HuH-7 (cell line): ENCODE measurements at regions not wholly inside any gene's neighbourhood (a gene's known extent, or its start where the extent isn't known, plus 50 kb on each side); places are given as distances from the start of the nearest gene placed in this dataset.
"Not testable (repeated sequence)": the region's sequence is repeated elsewhere in the genome, so short reads cannot be mapped to it uniquely, and the experiment has no call there.

Experiments used
- DNase-seq: peaks from one replicate; pipeline ENCODE4 v3.0.0; 2011; ENCODE audit warnings: low spot score

DNA sequence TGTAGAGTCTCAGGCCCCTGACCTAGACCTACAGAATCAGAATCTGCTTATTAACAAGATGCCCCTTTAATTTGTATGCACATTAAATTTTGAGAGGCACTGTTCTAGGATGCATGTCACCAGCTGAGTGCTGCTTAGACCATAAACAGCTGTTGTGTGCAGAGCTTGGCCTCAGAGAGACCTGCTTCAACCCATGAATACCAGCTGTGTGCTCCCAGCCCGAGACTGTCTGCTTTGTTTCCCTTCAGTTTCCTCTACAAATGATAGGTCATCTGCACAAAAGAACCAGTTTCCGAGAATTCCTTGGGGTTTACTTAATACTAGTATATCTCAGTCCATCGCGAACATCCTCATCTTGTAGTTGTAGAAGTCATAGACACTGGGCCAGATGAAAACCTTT is 158.5 kb upstream of the PFN2 start:
- DNase-seq: no peak

DNA sequence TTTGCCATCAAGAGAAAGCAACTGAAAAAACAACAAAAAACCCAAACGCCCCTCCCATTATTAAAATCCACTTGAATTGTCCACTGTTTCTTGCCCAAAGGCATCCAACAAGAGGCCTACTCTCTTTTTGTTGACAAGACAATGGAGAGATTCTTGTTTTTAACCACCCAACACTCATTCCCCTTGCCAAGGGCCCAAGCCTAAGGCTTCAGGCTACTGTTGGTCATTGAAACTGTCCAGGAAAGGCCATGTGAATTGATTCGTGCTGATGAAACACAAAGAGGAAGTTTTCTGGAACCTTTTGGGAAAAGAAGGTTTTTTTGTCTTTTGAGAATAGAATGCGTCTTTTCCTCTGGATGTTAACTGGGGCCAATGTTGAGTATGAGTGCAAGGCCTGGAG is 157.4 kb upstream of the PFN2 start:
- DNase-seq: no peak

DNA sequence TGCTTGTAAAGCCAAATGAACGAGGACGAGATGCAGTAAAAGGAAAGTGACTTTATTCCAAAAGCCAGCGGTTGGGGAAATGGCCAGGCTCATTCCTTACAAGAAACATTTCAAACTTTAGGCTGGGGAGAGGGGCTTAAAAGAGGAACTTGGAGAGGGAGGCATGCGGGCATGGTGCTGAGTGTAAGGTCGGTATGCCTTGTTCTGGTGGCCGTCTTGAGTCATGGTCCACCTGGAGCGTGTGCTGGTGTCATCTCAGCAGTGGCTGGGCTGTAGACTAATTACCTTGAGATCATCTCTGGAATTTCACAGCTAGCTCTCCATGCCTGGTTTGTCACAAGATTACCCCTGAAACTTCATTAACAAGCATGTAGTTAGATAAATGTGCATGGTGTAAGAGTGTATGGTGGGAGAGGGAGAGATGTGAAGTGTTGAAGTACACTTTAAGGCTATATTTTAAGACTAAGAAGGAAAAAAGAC is 156.4 kb upstream of the PFN2 start:
- DNase-seq: no peak

DNA sequence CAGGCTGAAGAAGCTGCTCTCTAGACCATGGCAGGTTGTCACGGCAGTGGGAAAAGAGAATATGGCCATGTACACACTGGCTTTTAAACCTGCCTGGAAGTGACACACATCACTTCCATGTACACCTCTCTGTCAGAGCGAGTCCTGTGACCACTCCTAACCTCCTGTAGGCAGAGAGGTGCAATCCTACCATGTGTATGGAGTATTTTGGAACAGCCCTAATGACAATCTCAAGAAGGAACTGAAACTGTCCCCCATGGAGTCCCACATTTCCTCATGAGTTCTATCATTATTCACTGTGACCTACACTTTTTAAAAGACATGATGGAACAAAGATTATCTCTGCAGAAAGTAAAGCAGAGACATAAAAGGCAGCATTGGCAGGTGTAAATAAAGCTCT is 153.4 kb upstream of the PFN2 start:
- DNase-seq: no peak

DNA sequence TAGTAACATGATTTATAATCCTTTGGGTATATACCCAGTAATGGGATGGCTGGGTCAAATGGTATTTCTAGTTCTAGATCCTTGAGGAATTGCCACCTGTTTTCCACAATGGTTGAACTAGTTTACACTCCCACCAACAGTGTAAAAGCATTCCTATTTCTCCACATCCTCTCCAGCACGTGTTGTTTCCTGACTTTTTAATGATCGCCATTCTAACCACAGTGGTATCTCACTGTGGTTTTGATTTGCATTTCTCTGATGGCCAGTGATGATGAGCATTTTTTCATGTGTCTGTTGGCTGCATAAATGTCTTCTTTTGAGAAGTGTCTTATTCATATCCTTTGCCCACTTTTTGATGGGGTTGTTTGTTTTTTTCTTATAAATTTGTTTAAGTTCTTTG is 152.6 kb upstream of the PFN2 start:
- not testable (repeated sequence) for DNase-seq

DNA sequence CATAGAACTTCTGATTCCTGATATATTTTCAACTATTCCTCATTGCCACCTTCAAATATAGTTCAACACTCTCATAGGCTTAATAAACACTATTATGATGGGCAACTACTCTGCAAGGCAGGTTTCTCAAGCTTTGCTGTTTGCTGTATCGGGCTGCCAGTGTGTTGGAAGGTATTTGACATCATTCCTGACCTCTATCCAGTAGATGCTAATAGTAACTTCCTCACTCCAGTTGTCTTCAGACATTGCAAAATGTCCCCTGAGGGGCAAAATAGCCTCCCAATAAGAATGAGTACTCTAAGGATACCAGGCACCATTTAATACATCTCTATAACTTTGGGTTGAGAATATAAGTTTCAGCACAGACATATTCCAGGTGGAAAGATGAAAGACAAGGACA is 147.5 kb upstream of the PFN2 start:
- DNase-seq: no peak

DNA sequence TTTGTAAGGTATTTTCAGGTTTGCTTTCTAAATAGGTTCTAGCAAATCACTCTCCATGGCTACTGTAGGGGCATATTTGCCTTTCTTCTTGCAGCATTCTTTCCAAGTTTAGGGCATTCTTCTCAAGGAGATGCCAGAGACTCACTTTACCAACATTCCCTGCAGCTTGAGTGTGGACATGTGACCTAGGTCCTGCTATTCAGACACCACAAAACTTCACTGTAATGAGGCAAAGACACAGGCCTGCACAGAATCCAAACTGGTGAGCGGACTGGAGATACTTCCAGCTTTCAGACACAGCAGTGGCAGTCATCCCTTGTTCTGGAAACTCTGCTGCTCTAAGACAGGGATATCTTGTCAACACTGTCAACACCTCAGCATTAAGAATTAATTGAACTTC is 146.4 kb upstream of the PFN2 start:
- no peak for DNase-seq

DNA sequence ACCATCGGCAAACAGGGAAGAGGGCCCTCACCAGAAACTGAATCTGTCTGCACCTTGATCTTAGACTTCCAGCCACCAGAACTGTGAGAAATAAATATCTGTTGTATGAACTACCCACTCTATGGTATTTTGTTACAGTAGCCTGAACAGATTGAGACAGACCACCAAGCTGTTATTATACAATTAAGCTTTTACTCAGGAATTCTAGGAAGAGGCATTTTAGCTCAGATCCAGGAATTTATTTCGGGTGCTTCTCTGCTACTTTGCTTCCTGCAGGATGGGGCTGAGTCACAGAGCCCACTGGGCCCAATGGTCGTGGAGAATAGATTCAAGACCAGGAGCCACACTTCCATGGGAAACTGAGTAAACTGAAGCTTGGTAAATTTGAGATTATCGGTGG is 145.5 kb upstream of the PFN2 start:
- no peak for DNase-seq

DNA sequence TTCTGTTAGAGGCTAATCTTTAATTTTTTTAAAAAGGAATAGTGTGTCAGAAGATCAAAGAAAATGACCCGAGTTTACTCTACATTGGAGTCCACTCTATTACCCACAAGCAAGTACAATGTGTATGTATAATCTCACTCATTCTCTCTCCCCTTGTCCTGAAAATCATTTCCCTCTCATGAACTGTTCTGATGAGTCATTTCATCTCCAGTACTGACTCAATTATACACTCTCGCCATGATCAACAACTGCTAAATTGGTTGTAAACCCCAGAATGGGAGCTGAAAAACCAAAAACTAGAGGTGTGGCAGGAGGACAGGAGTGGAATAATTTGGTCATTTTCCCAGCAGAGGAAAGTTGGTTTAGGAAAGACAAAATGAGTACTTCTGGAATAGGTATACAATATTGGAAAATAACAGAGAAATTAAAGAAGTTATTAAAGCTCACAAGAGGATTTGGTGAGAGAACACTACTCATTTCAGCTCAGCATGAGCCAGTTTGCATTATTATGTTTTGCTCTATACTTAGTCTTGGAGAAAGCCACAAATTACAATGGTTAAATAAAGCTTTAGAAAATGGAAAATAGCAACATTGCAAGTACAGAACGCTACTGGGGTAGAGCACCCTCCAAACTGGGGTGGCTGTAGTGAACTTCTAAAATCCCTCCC is 144.3 kb upstream of the PFN2 start:
- no peak for DNase-seq

DNA sequence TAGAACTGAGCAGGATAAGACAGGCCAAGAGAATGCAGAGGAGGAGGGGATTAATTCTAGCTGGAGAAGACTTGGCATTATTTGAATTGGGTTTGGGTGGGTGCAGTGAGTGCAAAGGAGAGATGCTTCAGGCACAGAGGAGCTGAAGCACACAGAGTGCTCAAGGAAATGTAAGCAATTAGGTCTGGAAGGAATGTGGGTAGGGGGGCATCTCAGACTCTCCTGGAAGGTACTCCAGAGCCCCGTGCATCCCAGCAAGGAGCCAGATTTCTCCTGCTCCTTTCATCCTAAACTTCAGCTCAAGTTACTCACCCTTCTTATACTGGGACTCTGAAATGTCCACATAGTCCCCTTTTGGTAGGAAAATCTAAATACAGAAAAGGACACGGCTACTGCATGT is 143.6 kb upstream of the PFN2 start:
- DNase-seq: no peak

DNA sequence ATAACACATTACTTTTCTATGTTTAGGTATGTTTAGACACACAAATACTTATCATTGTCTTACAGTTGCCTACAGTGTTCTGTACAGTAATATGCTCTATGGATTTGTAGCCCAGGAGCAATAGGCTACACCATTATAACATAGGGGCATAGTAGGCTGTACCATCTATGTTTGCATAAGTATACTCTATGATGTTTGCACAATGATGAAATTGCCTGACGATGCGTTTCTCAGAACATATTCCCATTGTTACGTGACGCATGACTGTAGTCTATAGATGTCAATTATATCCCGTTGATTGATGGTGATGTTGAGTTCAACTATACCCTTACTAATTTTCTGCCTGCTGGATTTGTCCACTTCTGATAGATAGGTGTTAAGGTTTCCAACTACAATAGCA is 139.4 kb upstream of the PFN2 start:
- DNase-seq: no peak

DNA sequence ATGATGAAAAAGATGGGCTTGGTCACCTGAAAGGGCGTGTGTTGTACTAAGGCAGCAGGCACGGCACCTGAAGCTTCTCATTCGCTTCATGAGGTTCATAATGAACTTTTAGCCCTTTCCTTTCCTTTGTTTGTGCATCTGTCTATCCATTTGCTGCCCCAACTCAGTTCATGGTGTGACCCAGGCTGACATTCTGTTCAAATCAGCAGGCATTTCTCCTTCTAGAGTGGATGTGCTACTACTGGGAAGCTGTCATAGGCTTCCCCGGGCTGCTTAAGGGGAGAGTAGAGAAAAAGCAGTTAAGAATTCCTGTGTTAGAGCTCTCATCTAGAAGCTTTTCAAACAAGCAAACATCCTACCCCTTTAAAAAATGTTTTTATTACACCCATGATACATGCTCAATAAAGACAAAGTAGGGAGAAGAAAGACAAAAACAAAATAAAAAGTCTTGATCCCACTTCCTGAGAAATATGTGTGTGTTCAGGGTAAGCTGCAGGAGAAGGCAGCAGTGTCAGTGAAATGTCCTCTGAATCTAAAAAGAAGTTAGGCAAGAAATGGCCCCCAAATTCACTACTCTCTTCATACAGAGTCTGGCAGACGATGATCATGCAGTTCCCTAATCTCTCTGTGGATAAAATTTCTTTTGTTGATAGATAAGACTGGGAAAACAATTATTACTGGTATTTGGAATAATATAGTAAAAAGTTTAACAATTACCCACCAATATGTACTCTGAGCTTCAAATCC is 136.9 kb upstream of the PFN2 start:
- DNase-seq: no peak

DNA sequence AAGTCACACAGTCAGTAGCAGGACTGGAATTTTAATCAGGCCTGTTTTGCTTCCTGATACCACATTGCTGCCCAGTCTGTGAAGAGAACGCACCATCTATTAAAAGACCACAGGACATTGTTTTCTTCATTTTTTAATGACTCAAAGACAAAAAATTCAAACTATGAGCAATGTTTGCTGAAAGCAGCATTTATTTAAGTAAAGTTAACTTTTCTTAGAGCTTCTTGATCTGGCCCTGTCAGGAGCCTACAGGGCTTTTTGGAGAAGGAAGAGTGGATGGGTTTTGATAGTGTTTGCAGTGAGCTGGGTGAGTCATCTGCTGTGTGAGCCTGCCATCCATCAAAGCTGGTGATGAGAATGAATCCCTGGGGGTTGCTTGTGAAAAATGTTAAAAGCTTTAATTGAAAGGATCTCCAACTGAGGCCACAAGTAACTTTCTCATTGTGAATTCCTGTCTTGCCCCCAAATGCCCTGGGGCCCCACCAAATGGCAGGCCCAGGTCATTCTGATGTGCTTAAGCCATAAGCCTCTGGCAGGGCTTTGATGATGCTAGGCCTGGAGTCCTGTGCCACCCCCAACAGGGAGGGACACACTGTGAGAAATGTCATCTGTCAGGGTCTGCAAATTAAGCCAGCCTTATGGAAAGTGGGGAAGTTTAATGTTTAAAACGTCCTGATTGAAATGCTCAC is 136.2 kb upstream of the PFN2 start:
- no peak for DNase-seq

DNA sequence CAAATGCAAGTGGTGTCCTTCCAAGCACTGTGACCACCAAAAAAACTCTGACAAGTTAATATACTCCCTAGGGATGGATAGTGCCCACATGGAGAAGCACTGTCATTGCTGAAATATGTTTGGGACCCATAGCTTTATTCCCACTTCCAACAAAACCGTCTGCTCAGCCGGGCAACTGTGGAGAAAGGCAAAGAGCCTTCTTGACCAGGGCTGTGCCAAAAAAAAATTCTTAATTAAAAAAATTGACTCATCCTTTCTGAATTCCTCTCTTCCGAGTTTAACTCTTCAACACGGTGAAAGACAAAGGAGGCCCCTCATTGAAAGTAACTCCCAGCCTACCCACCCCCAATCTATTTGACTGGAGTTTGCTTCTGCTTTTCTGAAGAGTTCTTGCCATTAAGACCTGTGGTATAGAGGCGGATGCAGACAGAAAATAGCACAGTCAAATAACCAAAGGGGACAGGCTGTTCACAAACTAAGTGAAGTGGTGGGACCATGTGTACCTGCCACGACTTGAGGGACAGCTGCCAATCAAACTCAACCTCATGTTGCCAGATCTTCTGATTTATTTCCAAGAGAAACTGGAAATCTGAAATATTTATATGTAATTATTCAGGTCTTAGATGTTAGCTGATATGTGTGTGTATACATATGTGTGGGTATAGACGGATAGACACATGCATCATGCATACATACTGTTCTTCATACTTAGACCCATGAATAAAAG is 135.4 kb upstream of the PFN2 start:
- no peak for DNase-seq

DNA sequence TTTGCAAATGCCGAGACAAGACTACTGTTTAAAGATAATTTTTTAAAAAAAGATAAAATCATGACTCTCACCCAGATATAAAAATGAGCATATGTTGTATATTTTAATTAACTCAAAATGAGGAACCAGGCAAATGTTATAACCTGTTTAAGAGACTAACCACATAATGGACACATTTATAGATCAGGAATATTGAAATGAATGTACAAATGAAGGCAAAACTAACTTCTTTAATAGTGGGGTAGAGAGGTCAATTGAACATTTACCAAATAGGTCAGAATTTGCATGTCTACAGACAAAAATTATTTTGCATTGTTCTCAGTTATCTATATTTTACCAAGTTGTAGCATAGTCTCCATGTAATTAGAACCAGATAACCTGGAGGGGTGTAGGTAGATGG is 134.3 kb upstream of the PFN2 start:
- no peak for DNase-seq

DNA sequence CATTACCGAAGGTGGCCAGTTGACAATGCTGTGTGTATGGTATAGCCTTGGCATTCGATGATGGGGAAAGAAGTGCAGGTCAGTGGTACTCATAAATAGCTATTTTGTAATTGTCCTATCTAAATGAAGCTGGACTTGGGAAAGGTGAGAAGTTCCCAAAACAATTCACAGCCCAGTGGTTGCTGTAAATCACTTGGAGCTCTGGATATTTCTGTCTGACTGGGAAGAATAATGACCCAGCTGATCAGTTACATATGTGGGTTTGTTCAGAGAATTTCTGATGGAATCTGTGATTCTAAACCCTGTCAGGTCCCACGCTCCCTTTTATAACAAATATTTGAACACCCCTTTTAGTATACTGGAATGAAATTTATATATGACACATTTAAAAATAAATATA is 133.9 kb upstream of the PFN2 start:
- no peak for DNase-seq

DNA sequence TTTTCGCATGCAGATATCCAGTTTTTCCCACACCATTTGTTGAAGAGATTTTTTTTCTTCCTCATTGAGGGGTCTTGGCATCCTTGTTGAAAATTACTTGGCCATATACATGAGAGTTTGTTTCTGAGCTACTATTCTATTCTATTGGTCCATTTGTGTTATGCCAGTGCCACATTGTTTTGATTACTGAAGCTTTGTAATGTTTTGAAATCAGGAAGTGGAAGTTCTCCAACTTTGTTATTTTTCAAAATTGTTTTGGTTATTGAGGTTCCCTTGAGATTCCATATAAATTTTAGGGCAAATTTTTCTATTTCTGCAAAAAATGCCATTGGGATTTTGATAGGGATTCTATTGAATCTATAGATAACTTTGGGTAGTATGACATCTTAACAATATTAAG is 130.3 kb upstream of the PFN2 start:
- no peak for DNase-seq

DNA sequence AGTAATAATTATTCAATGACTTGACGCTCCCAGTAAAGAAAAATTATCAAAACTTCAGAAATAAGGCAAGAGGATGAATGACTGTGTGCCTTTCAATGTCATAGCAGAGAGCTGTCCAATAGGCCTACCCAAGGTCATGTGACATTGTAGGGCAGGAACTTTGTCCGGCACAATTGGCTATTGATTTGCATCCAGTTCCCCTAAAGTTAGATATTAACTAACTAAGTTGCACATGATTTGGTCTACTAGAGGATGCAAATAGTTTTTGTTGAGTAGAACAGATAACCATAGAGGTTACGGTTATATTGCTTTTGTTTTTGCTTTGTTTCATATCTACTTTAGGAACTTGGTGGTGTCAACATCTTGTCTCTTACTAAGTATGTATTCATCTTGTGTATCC is 127.9 kb upstream of the PFN2 start:
- DNase-seq: no peak

DNA sequence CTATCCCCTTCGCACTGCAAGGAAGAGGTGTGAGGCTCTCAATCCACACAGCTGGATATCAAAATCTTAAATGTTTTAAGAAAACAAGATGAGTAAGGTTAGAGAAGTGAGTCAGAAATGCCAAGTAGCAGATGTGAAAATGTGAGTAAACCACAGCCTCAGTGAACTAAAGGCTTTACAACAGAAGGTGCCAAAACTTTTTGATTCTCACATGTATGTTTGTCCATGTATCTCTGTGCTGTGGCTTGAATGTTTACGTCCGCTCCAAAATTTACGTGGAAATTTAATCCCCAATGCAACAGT is 126.8 kb upstream of the PFN2 start:
- DNase-seq: no peak

DNA sequence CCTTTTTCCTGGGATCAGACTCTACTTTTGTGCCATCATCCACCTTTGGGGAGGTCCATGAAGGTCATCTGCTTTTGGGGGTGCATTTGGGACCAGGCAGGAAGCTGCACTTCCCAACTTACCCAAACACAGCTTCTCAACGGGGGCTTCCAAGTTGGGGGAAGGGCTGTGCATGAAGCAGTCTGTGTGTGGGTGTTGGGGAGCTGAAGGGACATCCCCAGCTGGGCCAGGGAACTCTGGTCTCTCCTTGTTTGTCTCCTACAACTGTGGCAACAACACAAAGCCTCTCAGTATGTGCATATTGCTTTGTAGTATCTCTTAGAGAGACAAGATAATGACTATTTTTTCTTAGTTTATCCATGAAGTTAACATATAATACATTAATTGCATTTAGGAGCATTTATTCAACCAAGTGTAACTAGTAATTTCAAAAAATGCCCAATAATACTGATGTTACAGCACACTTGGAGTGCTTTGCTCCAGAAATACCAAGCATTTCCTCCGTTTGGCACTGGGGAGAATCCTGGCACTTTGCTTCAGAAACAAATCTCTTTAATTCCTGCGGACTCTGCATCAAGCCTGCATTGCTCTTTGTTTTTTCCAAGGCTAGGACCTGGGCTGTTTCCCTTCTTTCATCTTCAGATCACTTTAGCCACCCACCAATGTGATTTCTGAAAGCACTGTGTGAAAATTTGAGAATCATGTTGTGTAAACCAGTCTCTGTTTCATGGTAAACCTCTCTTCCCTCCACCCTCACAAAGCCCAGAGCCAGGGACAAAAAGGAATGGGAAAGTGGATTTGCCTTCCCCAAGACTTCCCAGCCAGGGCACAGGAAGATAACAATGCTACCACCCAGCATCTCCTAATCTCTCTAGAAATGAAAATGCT is 126.2 kb upstream of the PFN2 start:
- DNase-seq: no peak

DNA sequence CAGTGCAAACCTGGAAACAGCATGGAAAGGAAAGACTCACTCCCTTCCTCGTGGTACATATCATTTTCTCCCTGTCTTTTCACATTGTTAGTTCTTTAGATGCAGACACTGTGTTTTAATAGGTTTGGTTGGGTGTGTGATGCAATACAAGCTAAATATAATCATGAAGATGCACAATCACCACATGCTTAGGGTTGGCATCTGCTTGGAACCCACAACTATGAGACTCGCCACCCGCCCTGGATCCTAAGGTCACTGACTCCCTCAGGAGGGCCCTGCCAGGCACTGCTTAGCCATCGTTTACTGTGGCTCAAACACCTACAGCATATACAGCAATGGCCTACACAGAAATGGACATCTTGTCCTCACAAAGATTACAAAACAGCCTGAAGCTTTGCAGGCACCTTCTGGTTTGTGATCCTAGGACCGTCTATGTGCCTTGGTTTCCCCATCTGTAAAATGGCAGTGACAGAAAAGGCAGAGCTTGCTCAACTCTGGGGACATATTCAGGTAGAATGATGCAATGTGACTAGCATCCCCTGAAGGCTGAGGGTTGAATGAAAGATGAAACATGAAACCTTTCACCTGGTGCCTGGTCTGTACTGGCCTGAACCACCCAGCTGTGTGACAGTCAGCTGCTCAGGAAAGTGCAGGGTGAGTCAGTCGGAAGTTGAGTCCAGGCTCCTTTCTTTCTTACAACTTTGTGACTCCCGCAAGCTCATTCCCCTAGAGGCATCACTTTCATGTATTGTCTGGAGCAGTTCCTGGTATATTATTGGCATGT is 123.6 kb upstream of the PFN2 start:
- DNase-seq: peak; percentile 4
